A673 (cell line): ENCODE measurements at regions not wholly inside any gene's neighbourhood (a gene's known extent, or its start where the extent isn't known, plus 50 kb on each side); places are given as distances from the start of the nearest gene placed in this dataset.

Experiments used
- BruUV-seq: library from RNA; stranded (reverse); fragments of 400-500 nt; replicated peaks from 2 replicates; lab custom pipeline; 2021; lab: Mats Ljungman, UMichigan
- CTCF ChIA-PET: fragments of 300-600 bp; sonication (Branson Sonifier 250); formaldehyde crosslinking; loops from one replicate; lab custom pipeline; 2022; ENCODE audit warnings: antibody characterized with exemption; lab: Charles Lee
- POLR2A ChIA-PET: fragments of 300-600 bp; sonication (Branson Sonifier 250); formaldehyde crosslinking; loops from one replicate; lab custom pipeline; 2022; ENCODE audit warnings: antibody characterized with exemption; ENCODE audit not compliant: low non-redundant PET; lab: Charles Lee
- DNase-seq: peaks from one replicate; pipeline ENCODE4 v3.0.0-alpha.2; 2015; ENCODE audit warnings: low spot score
- H3K27ac ChIP-seq: fragments of 200-600 bp; sonication (generic); 2 replicates; pipeline ENCODE4 v1.5.1; 2016; ENCODE audit warnings: mixed run types, low read depth, mild to moderate bottlenecking, mixed read lengths, antibody characterized with exemption, low read length; ENCODE audit not compliant: poor library complexity, severe bottlenecking
- H3K27me3 ChIP-seq: fragments of 200-600 bp; sonication (generic); replicated peaks from 2 replicates; pipeline ENCODE4 v1.6.1; 2017; ENCODE audit warnings: mixed run types, low read depth, mild to moderate bottlenecking, mixed read lengths, antibody characterized with exemption, low read length; ENCODE audit not compliant: insufficient read depth, poor library complexity
- H3K36me3 ChIP-seq: fragments of 200-600 bp; sonication (generic); 2 replicates; pipeline ENCODE4 v1.6.1; 2016; ENCODE audit warnings: mixed run types, mild to moderate bottlenecking, mixed read lengths, antibody characterized with exemption, low read length; ENCODE audit not compliant: insufficient read depth, poor library complexity, severe bottlenecking
- H3K4me1 ChIP-seq: fragments of 200-600 bp; sonication (generic); 2 replicates; pipeline ENCODE4 v1.6.1; 2017; ENCODE audit warnings: mixed run types, mild to moderate bottlenecking, mixed read lengths, antibody characterized with exemption, low read length; ENCODE audit not compliant: insufficient read depth, poor library complexity, severe bottlenecking
- H3K4me3 ChIP-seq: fragments of 200-600 bp; sonication (generic); 2 replicates; pipeline ENCODE4 v1.5.1; 2016; ENCODE audit warnings: low read depth, mixed run types, mild to moderate bottlenecking, mixed read lengths, low read length; ENCODE audit not compliant: poor library complexity, severe bottlenecking
- H3K9me3 ChIP-seq: fragments of 200-600 bp; sonication (generic); 2 replicates; pipeline ENCODE4 v1.6.1; 2016; ENCODE audit warnings: mixed run types, low read depth, mild to moderate bottlenecking, mixed read lengths, antibody characterized with exemption, low read length; ENCODE audit not compliant: poor library complexity, severe bottlenecking
- CTCF ChIP-seq: fragments of 300-800, 200-600 bp; sonication (generic); conservative IDR thresholded peaks from 2 replicates; pipeline ENCODE4 v1.5.1; 2017; ENCODE audit warnings: low read depth, mild to moderate bottlenecking, antibody characterized with exemption, low read length, moderate library complexity, mixed read lengths
- EZH2 ChIP-seq: fragments of 200-600 bp; sonication (generic); IDR thresholded peaks from 2 replicates; pipeline ENCODE4 v1.6.1; 2017; ENCODE audit warnings: borderline replicate concordance, low read depth, mild to moderate bottlenecking, mixed read lengths, antibody characterized with exemption, low read length; ENCODE audit not compliant: poor library complexity, severe bottlenecking
- intact Hi-C: fragments of 100-400 bp; cut with micrococcal nuclease; formaldehyde crosslinking; loops from one replicate; pipeline ENCODE4 v1.10.0; 2022; ENCODE audit not compliant: unreplicated experiment

- H3K4me3 ChIP-seq, result no peak overlapping the region
- no peak for TF ChIP-seq CTCF
- no peak overlapping the region for H3K27ac ChIP-seq
- no TSS peak for BruUV-seq
- no peak for DNase-seq
- no peaks in the 10 kb centered on the region for H3K36me3 ChIP-seq
- H3K27me3 ChIP-seq, result no peaks in the 10 kb centered on the region
- ChIA-PET POLR2A (no interaction called here), CTCF (no interaction called here)
- H3K4me1 ChIP-seq, result no peaks in the 10 kb centered on the region
- H3K9me3 ChIP-seq, result peaks cover 4% of the 10 kb centered on the region
- intact Hi-C loops, result no loop called here
These were observed 691.2 kb downstream of the TAF11L14 start for GRCh38 chr5:18325431-18325830.

GRCh38 chr5:18329328-18329727, 695.1 kb downstream of the TAF11L14 start:
- no peaks in the 10 kb centered on the region for H3K27me3 ChIP-seq
- ChIA-PET CTCF (no interaction called here), POLR2A (no interaction called here)
- DNase-seq, result no peak
- no peaks in the 10 kb centered on the region for H3K36me3 ChIP-seq
- peaks cover 4% of the 10 kb centered on the region for H3K9me3 ChIP-seq
- no peaks in the 10 kb centered on the region for H3K4me1 ChIP-seq
- no peak overlapping the region for H3K4me3 ChIP-seq
- H3K27ac ChIP-seq, result no peak overlapping the region
- intact Hi-C loops, result no loop called here
- no TSS peak for BruUV-seq
- TF ChIP-seq EZH2 (no peak), CTCF (no peak)

- H3K4me3 ChIP-seq, result no peak overlapping the region
- H3K4me1 ChIP-seq, result no peaks in the 10 kb centered on the region
- H3K27me3 ChIP-seq, result no peaks in the 10 kb centered on the region
- no peaks in the 10 kb centered on the region for H3K9me3 ChIP-seq
- ChIA-PET CTCF (no interaction called here), POLR2A (no interaction called here)
- no peaks in the 10 kb centered on the region for H3K36me3 ChIP-seq
- intact Hi-C loops, result no loop called here
- H3K27ac ChIP-seq, result no peak overlapping the region
- no peak for DNase-seq
- TF ChIP-seq EZH2 (no peak), CTCF (no peak)
- BruUV-seq, result no TSS peak
These were observed 699.6 kb downstream of the TAF11L14 start for GRCh38 chr5:18333841-18334240.
